ENCODE measurements at regions not wholly inside any gene's neighbourhood (a gene's known extent, or its start where the extent isn't known, plus 50 kb on each side); places are given as distances from the start of the nearest gene placed in this dataset.

GRCh38 chr11:97657852-97658251, 1268.0 kb downstream of the JRKL start:
- TF ChIP-seq CTCF (conservative IDR thresholded peaks at IDR 0.05) (no peak), EZH2 (IDR thresholded peaks at IDR 0.05; ENCODE audit: low read depth) (no peak)

All from PC-9 (cell line).